DMS79 (cell line): ENCODE measurements at regions not wholly inside any gene's neighbourhood (a gene's known extent, or its start where the extent isn't known, plus 50 kb on each side); places are given as distances from the start of the nearest gene placed in this dataset.
"Not testable (repeated sequence)": the region's sequence is repeated elsewhere in the genome, so short reads cannot be mapped to it uniquely, and the experiment has no call there.

Experiments
- DNase-seq: peaks from one replicate; lab custom pipeline; 2025; lab: John Stamatoyannopoulos, UW

DNA sequence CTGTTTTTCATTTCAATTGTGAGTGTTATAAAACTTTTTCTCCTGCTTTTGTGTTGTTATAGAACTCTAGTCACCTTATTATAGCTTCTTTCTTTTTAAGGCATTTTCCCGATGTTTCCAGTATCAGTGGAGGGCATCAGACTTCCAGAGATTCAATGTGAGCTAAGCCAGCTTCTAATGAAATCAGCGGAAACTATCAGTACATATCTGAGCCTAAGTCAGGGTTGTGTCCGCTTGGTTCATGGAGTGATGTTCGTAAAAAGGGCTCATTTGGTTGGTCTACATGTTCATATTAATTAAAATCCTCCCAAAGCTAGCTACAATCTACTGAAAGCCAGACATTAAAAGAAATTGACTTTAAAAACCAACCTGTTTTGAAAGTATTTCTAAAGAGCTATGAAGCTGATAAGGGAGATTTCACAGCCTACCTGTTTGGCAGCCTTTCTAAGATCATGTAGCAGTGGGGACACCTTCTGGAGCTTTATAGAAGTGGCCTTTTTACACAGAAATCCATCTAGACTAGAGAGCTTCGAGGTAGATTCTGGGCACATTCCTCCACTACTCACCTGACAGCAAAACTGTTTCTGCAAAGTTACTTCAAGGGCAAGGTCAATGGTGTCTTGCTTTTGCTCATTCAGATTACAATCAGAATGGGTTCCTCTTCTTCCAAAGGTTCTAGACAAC is 227.1 kb upstream of the NBPF12 start:
- DNase-seq: not testable (repeated sequence)

- DNase-seq: not testable (repeated sequence)
These were observed 228.8 kb upstream of the NBPF12 start for GRCh38 chr1:146709302-146709701.

- DNase-seq: not testable (repeated sequence)
These were observed 233.9 kb upstream of the NBPF12 start for GRCh38 chr1:146704162-146704724.

- not testable (repeated sequence) for DNase-seq
These were observed 236.8 kb upstream of the NBPF12 start for GRCh38 chr1:146701320-146701719.

- DNase-seq: not testable (repeated sequence)
These were observed 242.7 kb upstream of the NBPF12 start for GRCh38 chr1:146695388-146695787.

DNA sequence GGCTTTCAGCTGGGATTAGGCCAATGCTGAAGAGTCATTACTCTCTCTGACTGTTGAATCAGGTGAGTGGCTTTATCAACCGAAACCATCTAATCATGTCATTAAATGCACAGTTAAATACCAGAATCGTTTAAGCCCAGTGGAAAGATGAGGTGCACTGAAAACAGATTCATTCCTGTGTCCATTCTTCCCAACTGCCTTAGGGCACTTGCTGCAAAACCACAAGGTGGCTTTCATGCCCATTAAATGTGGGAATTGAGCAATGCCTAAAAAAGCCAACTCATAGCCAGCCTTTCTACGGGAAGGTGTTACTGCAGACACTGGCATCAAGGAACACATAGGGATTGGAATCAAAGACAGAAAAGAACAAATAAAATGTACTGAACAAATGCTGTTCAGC is 246.3 kb upstream of the NBPF12 start:
- not testable (repeated sequence) for DNase-seq

DNA sequence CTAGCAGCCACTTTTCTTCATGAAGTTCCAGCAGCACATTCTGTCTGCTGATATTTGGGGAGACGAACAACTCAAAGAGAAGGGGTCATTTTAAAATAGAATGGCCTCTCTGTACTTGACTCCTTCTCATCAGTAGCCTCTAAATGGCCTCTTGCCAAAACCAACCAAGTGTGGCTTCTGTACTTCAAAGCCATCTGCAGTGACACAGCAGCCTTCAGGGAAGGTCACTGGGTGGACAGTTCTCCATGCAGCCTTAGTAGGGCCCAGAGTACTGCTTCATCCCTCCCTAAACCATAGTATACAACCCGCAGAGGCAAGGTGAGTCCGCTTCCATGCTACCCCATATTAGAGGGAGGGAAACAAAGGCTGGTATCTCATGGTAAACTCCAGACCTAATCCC is 249.2 kb upstream of the NBPF12 start:
- not testable (repeated sequence) for DNase-seq

DNA sequence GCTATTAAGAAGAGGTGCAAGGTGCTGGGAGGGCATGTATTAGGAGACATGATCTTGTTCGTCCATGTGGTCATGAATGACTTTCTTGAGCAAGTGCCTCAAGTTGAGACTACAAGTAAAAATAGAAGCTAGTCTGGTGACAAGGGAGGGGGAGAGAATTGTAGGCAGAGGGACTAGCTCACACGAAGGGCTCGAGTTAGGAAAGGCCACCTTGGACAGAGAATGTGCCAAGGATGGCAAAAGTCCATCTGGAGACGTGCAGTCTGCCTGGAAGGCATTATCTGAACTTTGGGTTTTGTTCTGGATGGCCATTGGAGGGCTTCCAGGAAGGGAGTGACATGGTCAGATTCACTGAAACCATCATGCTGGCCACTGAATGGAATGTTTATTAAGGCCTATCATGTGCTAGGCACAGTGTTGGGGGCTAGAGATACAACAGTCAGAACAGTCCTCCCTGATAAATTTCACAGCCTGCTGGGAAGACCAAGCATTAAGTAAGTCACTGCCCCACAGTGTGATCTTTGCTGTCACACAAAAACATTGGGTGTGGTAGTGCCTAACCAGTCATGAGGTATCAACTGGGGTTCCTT is 251.3 kb upstream of the NBPF12 start:
- DNase-seq: not testable (repeated sequence)

DNA sequence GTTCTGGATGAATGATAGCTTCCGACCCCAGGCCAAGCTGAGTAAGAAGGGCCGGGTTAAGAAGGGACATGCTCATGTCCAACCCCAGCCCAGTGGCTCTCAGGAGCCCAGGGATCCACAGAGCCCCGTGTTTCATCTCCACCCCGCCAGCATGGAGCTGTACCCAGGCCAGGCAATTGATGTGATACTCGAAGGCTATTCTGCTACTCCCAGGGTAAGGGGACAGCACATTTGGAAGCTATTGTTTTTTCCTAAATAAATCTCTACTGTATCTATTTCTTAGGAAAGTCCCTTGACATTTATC is 255.0 kb upstream of the NBPF12 start:
- not testable (repeated sequence) for DNase-seq

DNA sequence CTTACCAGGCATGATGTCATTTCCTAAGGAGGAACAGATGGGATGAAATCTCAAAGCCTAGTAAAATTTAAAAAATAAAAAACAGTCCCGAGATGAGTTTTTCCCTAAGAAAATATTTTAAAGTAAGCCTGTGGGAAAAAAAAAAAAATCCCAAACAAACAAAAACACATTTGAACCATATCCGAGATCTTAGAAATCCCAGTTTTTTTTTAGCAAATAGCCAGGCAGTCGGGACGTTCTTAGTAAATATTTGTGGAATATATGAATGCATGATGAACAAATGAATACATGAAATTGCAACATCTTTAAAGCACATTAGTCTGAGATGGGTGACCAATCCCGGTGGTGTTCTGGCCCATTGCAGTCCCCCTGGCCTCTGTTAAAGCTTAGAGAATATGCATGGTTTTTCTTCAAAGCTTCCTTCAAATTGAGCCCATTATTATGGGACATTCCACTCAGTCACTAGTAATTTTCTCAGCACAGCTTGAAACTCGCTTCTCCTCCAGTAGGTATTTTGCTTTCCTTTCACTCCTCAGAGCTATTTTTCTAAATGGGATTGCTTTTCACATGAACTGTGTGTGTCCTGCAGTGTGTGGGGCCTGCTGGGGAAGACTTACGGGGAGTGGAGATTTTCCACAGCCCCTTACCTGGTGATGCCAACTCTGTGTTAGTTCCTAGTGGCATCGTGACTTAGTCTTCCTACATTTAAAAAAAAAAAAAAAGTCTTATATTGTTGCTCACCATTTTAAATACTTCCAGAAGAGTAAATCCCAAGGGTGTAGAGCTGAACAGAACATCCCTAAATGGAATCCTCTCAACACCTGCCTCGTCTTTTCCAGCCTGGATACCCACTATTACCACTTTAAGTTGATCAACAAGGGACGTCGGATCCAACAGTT is 255.6 kb upstream of the NBPF12 start:
- not testable (repeated sequence) for DNase-seq

GRCh38 chr1:146673729-146674299 is 264.3 kb upstream of the NBPF12 start:
- not testable (repeated sequence) for DNase-seq

DNA sequence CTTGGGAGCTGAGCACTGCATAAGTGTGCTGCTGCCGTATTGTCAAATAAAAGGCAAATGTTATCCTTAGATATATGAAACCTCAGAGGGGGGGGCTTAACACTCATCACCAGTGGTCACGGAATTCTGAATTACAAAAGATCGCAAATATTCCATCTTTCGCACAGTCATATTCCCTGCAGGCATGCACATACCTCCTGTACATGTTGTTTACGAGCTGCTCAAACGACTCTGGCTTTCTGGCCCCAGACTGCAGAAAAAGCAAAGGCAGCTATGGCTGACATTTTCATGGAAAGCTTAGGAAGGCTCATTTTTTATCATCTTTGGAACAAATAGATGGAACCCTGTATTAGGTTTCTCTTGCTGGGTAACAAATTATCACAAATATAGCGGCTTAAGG is 265.5 kb upstream of the NBPF12 start:
- not testable (repeated sequence) for DNase-seq

GRCh38 chr1:146671588-146671987 is 266.5 kb upstream of the NBPF12 start:
- DNase-seq: not testable (repeated sequence)

DNA sequence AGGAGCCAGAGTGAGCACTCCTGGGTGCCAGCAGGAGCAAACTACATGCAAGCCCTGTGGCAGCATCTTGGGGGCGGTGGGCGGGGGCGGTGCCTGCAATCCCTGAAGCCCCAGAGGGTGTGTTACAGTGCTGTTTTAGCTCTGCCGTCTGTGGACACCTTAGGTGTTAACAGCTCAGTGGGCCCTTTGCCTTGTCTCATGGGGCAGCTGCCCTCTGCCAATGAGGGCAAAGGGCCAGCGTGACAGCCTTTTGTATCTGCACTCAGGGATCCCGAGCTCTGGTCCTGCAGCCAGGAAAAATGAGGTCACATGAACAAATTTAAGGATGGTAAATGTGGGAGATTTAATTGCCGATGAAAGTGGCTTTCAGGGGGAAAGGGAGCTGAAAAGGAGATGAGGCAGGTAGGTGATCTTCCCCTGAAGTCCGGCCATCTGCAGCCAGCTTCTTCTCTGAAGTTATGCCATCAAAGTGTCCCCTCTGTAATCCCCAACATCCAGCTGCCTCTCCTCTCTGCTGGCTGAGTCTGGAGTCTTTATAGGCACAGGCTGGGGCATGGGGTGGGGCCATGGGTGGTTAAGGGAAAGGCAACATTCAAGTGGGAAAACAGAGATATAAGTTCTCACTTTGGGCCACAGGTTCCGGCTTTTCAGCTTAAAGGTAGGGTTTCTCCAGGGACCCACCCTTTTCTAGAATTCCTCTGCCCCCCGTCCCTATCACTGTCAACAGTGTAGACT is 267.1 kb upstream of the NBPF12 start:
- not testable (repeated sequence) for DNase-seq

GRCh38 chr1:146666275-146666674 is 271.8 kb upstream of the NBPF12 start:
- not testable (repeated sequence) for DNase-seq

- DNase-seq: not testable (repeated sequence)
These were observed 277.9 kb upstream of the NBPF12 start for GRCh38 chr1:146660242-146660641.

DNA sequence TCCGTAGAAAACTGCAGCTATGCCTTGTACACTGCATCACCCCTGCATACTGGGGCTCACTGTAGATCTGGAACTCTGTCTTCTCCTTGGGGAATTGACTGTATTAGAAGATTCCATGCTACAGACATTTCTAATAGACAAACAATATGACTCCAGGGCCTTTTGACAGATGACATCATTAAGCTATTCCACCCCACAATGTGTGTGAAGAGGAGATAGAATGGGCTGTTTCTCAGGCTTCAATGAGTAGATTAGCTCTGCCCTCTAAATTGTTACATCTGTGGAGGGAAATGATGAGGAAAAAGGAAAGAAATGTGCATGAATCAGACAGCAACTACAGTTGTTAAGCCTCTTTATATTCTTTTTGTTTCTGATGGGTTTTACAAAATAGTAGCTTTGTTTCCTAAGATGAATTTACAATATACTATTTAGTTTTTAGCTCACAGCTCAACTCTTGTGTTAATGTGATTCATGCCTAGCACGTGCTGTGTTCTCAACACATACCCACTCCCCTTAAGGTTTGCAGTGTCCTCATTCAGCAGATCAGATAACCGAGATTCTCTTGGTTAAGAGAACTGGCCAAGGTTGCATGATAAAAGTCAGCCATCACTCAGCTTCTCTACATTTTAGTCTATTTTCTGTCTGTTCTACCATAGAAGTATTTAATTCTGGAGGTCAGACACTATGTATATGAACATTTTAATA is 281.6 kb upstream of the NBPF12 start:
- DNase-seq: not testable (repeated sequence)

DNA sequence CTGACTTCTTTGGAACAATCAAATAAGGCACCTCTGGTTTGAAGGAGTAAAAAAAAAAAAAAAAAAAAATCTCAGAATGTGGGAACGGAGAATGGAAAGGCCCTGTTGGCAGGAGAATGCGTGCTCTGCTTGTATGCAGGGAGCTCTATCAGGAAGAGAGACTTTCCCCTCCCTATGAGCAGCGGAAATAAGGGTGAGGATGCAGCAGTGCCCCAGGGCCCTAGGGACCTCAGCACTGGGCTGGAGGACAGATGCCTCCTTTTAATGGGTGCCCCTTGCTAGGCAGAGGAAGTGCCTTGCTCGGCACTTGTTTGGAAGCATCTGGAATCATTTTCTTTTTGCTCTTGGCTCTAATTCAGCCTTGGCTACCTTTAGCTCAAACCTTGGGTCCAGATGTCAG is 283.4 kb upstream of the NBPF12 start:
- not testable (repeated sequence) for DNase-seq

GRCh38 chr1:146645978-146646604 is 292.0 kb upstream of the NBPF12 start:
- DNase-seq: not testable (repeated sequence)

DNA sequence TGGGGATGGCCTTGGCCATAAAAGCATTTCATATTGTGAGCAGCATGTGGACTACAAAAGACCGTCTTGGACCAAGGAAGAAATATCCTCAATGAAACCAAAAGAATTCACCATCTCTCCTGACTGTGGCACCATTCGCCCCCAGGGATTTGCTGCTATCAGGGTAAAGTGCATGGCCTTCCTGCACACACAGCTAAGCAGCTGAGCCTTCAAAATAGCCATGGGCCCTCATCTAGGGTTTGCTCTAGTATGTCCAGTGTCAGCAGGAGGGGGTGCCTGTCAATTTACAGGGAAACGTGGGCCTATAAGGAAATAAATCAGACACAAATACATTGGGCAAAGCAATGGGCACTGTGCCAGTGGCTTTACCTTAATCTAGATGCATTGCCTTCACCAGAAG is 296.6 kb upstream of the NBPF12 start:
- DNase-seq: not testable (repeated sequence)
